ENCODE measurements at regions not wholly inside any gene's neighbourhood (a gene's known extent, or its start where the extent isn't known, plus 50 kb on each side); places are given as distances from the start of the nearest gene placed in this dataset.

- TF ChIP-seq CTCF (IDR thresholded peaks at IDR 0.05; ENCODE audit: low read depth, low read length) (no peak), EZH2phosphoT487 (IDR thresholded peaks at IDR 0.05; ENCODE audit: low read depth) (no peak)
Measured at GRCh38 chr7:41098402-41098801, 604.5 kb downstream of the INHBA start.

Data from OCI-LY3 (cell line).